HG02588 (cell line): ENCODE measurements at regions not wholly inside any gene's neighbourhood (a gene's known extent, or its start where the extent isn't known, plus 50 kb on each side); places are given as distances from the start of the nearest gene placed in this dataset.
"Not testable (repeated sequence)": the region's sequence is repeated elsewhere in the genome, so short reads cannot be mapped to it uniquely, and the experiment has no call there.

Experiments used
- ATAC-seq: cut with Tn5 transposase; IDR thresholded peaks from one replicate; pipeline ENCODE4 v1.9.1; 2021; ENCODE audit warnings: mild to moderate bottlenecking, moderate library complexity; ENCODE audit not compliant: unreplicated experiment

DNA sequence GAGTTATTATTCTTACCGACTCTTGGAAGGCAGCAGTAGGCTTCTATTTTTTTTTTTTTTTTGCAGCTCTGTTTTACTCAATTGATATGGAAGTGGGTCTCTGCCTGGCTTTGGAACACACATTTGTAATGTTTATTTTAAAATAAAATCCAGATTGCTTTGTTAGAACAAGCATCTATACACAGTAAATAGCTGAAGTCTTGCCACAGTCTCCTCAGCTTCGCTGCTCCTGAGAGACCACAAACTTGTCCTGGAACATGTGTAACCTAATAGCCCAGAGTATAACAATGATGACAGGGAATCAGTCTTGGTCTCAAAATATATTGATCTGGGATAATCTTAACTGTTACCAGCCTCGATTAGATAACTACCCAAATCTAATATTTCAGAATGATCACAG is 299.8 kb upstream of the NOX3 start:
- no peak for ATAC-seq

DNA sequence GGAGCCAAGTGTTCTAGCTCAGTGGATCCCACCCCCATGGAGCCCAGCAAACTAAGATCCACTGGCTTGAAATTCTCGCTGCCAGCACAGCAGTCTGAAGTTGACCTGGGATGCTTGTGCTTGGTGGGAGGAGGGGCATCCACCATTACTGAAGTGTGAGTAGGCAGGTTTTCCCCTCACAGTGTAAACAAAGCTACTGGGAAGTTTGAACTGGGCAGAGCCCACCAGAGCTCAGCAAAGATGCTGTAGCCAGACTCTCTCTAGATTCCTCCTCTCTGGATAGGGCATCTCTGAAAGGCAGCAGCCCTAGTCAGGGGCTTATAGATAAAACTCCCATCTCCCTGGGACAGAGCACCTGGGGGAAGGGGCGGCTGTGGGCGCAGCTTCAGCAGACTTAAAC is 293.1 kb upstream of the NOX3 start:
- ATAC-seq: not testable (repeated sequence)

DNA sequence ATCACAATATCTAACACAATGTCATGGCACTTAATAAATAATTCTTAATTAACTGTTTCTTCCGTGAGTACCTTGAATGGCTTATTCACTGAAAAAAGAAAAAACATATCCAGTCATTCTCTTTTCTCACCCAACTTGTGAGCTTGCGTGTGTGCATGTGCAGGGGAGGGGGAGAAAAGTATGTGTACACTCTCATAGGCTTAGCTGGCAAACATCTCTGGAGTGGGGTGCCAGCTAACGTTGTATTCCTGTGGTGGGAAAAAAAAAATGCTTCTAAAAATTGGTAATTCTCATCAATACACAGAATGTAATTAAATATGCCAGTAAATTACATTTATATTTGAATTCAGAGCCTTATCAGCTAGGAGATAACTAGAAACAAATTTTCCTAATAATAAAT is 291.9 kb upstream of the NOX3 start:
- ATAC-seq: no peak

DNA sequence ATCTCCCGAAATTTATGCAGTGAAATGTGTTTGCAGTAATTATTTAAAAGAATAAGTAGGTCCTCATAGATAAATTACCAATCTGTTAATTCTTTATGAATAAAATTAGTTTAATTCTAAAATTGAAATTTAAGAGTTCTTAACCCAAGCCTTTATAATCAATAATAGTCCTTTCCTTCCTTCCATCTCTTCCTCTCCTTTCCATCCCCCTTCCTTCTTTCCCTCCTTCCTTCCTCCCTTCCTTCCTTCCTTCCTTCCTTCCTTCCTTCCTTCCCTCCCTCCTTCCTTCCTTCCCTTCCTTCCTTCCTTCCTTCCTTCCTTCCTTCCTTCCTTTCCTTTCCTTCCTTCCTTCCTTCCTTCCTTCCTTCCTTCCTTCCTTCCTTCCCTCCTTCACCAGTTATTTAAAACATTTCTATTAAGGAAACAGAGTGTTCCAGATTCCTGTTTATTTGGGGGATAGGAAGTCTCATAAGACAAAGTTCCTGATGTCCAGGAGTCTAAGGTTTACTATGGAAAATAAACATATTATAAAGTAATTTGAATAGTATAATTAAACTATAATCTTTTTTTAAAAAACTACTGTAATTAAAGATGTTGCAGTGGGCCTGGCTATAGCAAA is 285.3 kb upstream of the NOX3 start:
- no peak for ATAC-seq

DNA sequence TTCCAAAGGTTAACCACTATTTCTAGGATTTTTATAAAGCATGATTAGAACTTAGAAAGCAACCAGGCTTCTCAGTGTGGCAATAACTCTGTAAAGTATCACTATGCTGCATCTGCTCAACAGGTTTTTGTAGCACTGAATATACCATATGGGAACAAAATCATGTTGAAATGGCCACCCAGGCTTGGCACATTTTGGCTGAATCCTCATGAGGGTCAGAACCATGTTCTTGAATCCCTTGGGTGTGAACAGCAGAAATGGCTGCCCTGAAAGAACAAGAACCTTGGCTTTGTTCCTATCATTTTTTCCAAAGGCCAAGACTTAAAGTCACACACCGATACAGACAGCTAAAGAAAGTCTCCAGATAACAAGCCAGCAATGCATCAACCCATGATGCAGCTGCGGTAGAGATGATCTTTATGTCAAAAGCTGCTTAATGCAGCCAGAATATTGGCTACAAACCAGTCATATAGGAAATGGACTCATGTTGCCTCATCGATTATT is 283.0 kb upstream of the NOX3 start:
- ATAC-seq: no peak

DNA sequence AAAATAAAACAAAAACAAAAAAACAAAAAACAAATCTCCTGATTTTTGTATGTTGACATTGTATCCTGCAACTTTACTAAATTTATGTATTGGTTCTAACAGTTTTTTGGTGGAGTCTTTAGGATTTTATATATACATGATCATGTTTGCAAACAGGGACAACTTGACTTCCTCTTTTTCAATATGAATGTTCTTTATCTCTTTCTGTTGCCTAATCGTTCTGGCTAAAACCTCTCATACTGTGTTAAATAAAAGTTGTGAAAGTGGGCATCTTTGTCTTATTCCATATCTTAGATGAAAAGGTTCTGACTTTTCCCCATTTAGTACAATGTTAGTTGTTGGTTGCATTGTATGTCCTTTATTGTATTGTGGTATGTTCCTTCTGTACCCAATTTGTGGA is 261.7 kb upstream of the NOX3 start:
- ATAC-seq: no peak

DNA sequence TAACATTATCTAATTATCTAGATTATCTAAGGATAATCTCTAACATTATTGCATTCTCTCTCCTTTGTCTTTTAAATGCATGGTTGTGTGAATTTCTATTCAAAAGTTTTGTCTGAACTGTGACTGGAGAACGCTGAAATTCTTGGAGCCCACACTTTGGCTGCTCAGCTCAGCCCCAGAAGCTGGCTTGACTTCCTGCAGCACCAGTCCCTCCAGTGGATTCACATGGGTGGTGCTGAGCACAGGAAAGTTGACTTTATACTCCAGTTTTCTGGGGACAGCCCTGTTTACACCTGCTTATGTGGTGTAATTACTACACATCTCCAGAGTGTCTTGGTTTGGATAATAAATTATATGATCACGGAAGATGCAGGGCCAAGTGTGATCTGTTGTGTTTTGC is 255.1 kb upstream of the NOX3 start:
- ATAC-seq: no peak

DNA sequence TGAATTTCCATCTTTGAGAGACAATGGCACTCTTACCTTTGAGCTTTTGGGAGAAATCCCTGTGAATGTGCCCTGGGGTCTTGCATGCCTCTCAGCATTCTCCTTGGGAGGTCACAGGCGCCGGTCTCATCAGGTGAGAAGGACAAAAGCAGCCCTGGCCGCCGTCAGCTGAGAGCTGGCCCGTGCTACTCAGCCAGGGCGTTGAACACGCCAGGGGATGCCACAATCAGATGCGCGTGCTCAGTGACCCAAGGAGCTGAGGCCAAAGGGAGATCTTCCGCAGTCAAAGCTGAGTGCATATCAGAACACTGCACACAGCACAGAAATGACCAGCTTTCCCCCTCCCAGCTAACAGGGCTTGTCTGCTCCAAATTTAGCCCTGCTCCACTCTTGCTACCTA is 253.6 kb upstream of the NOX3 start:
- no peak for ATAC-seq

DNA sequence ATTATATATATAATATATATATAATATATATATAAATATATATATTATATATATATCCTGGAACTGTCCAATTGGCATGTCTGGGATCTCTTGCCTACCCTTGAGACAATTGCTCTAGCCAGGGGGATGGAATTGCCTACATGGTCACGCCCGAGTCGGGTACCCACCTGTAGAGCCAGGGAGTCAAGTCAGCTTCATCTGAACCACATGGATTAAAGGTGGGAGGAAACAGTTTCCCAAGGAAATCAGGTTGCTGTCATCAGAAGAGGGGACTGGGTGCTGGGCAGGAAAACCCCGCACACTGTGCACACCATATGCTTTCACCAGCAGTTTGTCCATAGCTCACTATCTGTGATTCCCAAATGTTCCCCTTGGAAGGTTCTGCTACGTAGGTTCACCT is 252.5 kb upstream of the NOX3 start:
- ATAC-seq: no peak

DNA sequence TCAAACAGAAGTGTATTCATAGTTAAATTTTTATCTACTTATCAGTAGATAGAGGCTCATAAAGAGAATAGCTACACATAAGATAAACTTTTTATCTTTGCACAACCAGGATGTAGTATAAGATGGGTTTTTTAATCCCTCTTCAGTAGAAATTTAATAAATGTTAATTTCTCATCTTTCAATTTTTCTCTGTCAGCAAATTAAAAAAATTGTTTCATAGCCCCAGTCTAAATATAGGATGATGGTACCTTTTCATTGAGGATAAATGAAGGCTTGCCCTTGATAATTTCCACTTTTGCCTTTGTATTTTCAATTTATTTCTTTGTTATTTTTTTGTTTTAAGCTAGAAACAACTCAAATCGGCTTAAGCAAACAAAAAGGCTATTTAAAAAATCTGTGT is 251.2 kb upstream of the NOX3 start:
- ATAC-seq: no peak

DNA sequence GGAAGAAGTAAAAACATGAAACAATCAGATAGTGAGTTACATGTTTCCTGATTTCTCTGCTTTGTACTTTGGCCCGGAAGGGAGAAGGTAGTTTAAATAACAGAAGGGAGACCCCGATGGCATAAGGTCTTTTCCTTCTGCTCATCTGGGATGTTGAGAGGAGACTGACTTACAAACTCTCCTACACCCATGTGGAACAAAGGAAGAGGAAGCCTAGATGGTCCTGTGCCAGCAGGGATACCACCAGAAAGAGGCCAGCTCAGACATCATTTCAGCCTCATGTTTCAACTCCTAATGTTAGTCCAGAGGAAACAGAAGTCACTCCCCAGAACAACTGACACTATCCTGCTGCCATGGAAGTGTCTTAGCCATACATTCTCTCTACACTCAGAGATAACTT is 250.7 kb upstream of the NOX3 start:
- ATAC-seq: no peak

DNA sequence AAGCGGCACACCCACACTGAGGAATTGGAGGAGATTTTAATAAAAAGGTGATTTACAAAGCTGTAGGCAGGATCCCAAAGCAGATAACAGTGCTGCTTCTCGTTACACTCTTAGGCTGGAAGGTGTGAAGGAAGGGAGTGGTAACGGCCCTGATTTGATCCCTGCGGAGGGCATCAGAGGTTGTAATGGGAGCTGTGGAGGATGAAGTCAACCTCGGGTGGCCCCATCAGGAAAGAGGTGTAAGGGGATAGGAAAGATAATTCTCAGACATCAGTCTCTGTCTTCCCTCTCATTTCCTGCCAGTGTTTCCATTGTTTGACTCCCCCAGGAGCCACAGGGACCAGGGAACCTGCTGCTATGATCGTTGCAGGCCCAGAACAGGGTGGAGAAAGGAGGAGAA is 245.7 kb upstream of the NOX3 start:
- ATAC-seq: no peak

DNA sequence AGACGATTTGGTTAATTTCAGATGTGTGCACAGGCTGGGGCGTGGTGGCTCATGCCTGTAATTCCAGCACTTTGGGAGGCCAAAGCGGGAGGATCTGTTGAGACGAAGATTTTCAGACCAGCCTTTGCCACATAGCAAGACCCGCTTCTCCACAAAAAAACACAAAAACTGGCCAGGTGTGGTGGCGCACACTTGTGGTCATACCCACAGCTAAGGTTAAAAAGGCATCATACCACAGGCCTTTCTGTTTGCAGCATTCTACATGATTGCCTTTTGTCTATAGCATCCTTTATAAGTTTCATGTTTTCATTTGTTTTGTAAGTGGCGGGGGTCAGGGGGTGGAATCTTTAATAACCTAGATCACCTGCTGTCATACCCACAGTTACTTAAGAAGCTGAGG is 239.9 kb upstream of the NOX3 start:
- ATAC-seq: no peak

DNA sequence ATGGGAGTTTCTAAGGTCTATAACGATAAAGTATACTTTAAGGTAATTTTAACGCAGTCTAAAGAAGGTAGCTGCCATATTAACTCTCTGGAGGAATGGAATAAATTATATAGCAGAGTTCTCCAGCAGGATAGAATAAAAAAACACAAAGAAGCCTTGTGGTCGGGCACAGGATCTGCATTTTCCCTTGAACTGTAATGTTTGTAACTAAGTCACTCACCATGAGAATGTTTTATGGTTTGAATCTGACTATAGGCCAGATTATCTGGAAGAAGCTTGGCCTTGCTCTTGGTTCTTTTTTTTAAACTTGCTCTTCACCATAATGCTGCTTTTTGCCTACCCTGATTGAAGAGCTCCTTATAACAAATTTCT is 238.8 kb upstream of the NOX3 start:
- no peak for ATAC-seq

DNA sequence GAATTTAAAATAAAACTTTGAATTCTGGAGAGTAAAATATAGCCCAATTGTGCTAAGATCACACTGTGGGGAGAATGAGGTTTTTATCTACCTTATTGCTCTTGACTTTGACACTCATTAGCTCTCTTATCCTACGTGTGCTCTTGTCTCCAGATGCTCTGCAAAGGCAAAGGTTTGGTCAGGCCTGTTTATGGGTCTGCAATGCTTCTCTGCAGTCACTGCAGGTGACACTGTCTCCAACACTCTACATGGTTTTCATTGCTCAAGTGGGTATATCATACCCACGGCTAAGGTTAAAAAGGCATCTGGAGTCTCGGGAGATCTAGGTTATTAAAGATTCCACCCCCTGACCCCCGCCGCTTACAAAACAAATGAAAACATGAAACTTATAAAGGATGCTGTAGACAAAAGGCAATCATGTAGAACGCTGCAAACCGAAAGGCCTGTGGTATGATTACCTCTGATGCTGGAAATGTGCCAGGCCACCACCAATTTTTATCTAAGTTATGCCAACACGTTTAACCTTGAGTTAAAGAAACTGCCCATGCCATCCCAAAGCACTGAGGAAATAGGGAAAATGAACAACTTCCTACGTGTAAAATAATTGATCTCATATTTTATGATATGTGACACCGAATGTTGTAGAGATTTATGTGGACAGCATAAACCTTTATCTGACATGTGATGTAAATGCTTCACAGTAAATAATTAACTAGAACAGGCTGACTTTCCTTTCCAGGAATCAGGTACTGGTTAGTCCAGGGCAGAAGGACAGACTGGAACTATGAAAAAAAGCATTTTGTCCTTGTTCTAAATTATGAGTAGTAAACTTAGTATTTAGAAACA is 238.2 kb upstream of the NOX3 start:
- ATAC-seq: no peak

DNA sequence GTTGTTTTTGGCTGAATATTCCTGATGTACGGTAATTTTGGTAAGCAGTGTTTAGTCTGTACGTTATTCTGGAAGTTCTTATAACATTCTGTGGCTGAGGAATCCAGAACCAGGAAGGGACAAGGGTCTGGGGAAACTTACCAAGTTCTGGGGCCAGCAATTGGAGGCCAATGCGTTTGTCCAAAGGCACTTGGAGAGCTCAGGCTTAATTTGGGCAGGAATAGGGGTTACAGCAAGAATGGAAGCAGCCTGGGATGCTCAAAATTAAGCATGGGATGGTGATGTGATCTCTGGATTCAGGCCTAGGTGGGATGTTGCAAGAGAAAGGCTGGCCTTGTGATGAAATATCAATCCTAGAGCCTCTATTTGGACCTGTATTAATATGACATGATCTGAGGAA is 235.2 kb upstream of the NOX3 start:
- ATAC-seq: no peak

DNA sequence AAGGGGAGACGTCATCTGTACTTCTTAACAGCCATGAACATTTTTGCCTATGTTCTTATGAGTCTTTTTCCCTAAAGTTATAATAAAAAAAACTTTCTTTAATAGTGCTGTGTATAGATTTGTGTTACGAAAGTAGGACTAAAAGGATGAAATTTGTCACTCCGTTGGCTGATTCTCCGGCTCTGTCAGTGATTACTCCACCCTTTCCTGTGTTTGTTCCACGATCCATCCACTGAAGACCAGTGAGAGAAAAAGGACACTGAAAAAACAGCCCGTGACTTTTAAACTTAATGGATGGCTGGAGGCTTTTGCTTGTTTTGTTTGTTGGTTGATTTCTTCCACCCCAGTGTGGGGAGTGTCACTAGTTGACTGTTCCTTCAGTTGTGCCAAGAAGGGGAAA is 232.0 kb upstream of the NOX3 start:
- ATAC-seq: no peak

DNA sequence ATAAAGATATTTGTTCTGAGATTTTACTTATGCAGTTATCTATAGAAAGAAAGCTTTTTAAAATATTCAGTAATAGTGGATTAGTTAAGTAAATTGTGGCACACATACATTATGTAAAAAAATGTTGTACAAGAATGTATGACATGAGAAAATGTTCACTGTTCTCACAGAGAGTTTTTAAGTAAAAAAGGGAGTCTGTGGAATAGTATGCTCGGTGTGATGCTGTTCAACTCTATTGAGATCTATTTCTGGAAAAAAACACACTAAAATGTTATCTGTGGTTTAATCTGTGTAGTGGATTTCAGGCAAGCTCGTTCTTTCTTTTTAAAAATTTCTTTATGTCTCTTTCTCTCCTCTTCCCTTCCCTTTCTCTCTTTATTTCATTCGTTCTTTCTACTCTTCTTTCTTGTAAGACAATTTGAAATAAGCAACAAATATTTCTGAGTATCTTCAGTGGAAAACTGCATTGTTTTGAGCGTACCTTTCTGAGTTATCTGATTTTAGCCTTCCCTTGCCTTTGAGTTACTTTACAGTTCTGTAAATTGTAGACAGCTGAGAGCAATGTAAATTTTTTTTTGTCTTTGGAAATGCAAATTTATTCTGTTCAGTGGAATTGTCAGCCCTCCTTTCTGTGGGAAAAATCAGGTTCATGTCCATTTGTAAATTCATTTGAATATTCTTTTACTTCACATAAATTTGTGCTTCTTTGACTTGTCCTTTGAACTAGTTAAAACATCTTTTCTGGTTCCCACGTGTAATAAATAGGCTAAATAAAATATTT is 229.0 kb upstream of the NOX3 start:
- ATAC-seq: no peak

DNA sequence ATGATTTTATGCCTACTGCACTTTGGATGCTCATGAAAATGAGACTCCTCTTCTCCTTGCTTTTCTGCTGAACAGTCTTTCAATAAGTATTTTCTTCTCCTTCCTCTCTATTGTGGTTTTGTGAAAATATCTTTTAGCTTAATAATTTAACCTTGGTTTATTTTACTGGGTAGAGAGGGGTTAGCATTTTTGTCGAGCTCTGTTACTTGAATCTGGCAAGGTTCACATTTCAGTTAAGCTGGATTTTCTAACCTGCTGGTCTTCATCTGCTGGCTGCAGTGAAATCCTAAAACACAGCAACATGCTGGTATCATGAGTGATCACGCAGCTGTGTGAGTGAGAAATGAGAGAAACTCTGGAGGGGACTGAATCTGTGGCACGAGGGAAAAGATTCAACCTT is 222.7 kb upstream of the NOX3 start:
- no peak for ATAC-seq

DNA sequence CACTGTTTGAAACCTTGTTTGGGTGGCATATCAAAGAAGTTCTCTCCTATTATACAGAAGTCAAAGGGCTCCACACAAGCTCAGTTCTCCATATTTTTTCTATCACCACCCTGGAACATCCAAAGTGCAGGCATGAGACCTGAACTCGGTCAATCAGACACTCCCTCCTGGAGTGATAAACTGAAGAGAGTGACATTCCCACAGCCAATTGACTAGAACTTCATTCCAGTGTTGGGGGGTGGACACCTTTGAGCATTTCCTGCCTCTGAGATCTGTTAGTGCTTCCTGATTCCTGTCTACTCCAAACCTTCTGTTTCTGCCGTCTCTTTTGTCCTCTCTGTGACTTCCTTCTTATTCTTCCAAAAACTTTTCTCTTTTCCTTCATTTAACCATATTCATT is 220.7 kb upstream of the NOX3 start:
- no peak for ATAC-seq

DNA sequence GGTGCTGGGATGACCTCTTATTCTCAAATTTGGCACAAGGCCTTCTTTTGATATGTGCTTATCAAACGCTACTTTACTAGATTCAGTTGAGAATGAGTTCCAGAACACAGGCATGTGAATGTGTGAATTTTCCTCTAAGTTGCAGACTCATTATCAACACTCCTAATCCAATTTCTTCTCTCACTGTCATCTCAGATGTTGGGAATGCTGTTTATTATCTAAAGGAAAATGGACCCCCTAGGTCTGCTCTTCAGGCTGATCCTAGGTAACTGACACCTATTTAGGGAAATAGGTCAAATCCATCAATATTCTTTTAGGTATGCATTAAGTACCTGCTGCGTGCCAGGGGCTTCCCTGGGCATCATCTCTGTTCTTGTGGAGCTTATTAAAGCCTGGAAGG is 215.0 kb upstream of the NOX3 start:
- ATAC-seq: no peak
